C4-2B (cell line): ENCODE measurements at regions not wholly inside any gene's neighbourhood (a gene's known extent, or its start where the extent isn't known, plus 50 kb on each side); places are given as distances from the start of the nearest gene placed in this dataset.

Source experiments
- CTCF ChIP-seq: fragments of 450-650 bp; conservative IDR thresholded peaks from 2 replicates; pipeline ENCODE4 v1.5.1; 2017; ENCODE audit warnings: mild to moderate bottlenecking
- ZFX ChIP-seq: fragments of 450-650 bp; IDR thresholded peaks from 2 replicates; pipeline ENCODE4 v1.6.1; 2017

- TF ChIP-seq CTCF (no peak), ZFX (no peak)
Observed at GRCh38 chr15:39250001-39250400, 330.9 kb upstream of the THBS1 start.
